ENCODE measurements at regions not wholly inside any gene's neighbourhood (a gene's known extent, or its start where the extent isn't known, plus 50 kb on each side); places are given as distances from the start of the nearest gene placed in this dataset.

DNA sequence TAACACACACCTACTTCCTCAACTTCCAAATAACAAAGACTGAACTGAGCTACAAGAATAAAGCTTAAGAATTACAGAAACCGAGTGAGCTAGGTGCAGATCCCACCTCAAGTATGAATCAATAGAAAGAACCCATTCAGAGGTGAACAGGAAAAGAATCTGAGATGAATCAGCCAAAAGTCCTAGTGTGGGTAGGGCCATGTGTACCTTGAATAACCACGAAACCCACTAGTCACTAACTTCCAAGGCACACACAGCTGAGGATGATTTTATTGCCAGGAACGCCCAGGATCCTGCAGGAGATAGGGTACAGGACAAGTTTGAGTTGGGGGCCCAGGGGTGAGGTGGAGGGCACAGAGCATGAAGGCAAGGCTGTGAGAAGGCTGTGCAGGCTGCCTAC lies 99.7 kb upstream of the REG3A start:
- 0% methylated on average over 3 of the region's 3 CpGs for WGBS (ENCODE audit: low lambda C conversion rate)
- H3K9me3 ChIP-seq (ENCODE audit: low read length), result no peaks in the 10 kb centered on the region

GRCh38 chr2:79253243-79253774 lies 93.8 kb upstream of the REG3A start:
- no TSS peak for BruUV-seq (replicated peaks)
- intact Hi-C loops (cut with micrococcal nuclease; ENCODE audit: unreplicated experiment), result no loop called here
- H4K20me1 ChIP-seq (ENCODE audit: insufficient read depth, low read length), result no peaks in the 10 kb centered on the region
- no peak for TF ChIP-seq BCL6 (CRISPR knock-in tag; IDR thresholded peaks at IDR 0.05)
- WGBS (ENCODE audit: low lambda C conversion rate), result 51% methylated on average over 2 of the region's 2 CpGs
- H2AFZ ChIP-seq (ENCODE audit: low read length), result no peak overlapping the region
- no peaks in the 10 kb centered on the region for H3K4me1 ChIP-seq (ENCODE audit: insufficient read depth, low read length)
- CTCF ChIA-PET (ENCODE audit: low intra/inter-chr PET ratio, low total read pairs), result no interaction called here
- ATAC-seq, result no peak
- H3K4me2 ChIP-seq (ENCODE audit: low read depth, low read length), result no peak overlapping the region
- no peaks in the 10 kb centered on the region for H3K79me2 ChIP-seq (ENCODE audit: insufficient read depth, low read length)
- H3K9me3 ChIP-seq (ENCODE audit: low read length), result no peaks in the 10 kb centered on the region
- no peaks in the 10 kb centered on the region for H3K27me3 ChIP-seq (ENCODE audit: control insufficient read depth in 1 of 2, insufficient read depth in 2 of 2, low read length in 2 of 2)
- H3K36me3 ChIP-seq (replicated peaks in 1 of 2; ENCODE audit: control insufficient read depth in 1 of 2, insufficient read depth in 2 of 2, low read length in 2 of 2), result no peaks in the 10 kb centered on the region
- in situ Hi-C loops (cut with HindIII; ENCODE audit: extremely low pct_ligation_motif_present, low pct_unique_long_range_greater_than_20kb), result no loop called here
- H3K4me3 ChIP-seq (replicated peaks in 1 of 3; ENCODE audit: insufficient read depth in 1 of 3, low read depth in 2 of 3, low read length in 3 of 3), result no peak overlapping the region
- no peak overlapping the region for H3K9ac ChIP-seq (ENCODE audit: insufficient read depth, low read depth, low read length)
- POLR2A ChIA-PET, result no interaction called here
- no peak overlapping the region for H3K27ac ChIP-seq (ENCODE audit: extremely low read length, insufficient read depth, low read length)
- FAIRE-seq, result no peak
- no peak for DNase-seq (ENCODE audit: low spot score)

More for the DNA sequence above, 99.7 kb upstream of the REG3A start:
- intact Hi-C loops (cut with micrococcal nuclease; ENCODE audit: unreplicated experiment), result no loop called here
- Histone ChIP-seq H3K4me1 (ENCODE audit: insufficient read depth, low read length) (no peaks in the 10 kb centered on the region), H4K20me1 (ENCODE audit: insufficient read depth, low read length) (no peaks in the 10 kb centered on the region), H3K4me3 (replicated peaks in 1 of 3; ENCODE audit: insufficient read depth in 1 of 3, low read depth in 2 of 3, low read length in 3 of 3) (no peak overlapping the region), H3K36me3 (replicated peaks in 1 of 2; ENCODE audit: control insufficient read depth in 1 of 2, insufficient read depth in 2 of 2, low read length in 2 of 2) (no peaks in the 10 kb centered on the region), H3K79me2 (ENCODE audit: insufficient read depth, low read length) (no peaks in the 10 kb centered on the region), H3K4me2 (ENCODE audit: low read depth, low read length) (no peak overlapping the region), H3K27ac (ENCODE audit: extremely low read length, insufficient read depth, low read length) (no peak overlapping the region), H3K9ac (ENCODE audit: insufficient read depth, low read depth, low read length) (no peak overlapping the region), H3K27me3 (ENCODE audit: control insufficient read depth in 1 of 2, insufficient read depth in 2 of 2, low read length in 2 of 2) (no peaks in the 10 kb centered on the region), H2AFZ (ENCODE audit: low read length) (no peak overlapping the region)
- no TSS peak for BruUV-seq (replicated peaks)
- in situ Hi-C loops (cut with HindIII; ENCODE audit: extremely low pct_ligation_motif_present, low pct_unique_long_range_greater_than_20kb), result no loop called here
- DNase-seq (ENCODE audit: low spot score) (no peak), ATAC-seq (no peak), FAIRE-seq (no peak)
- ChIA-PET CTCF (ENCODE audit: low intra/inter-chr PET ratio, low total read pairs) (no interaction called here), POLR2A (no interaction called here)
- TF ChIP-seq ELF1 (CRISPR knock-in tag; IDR thresholded peaks at IDR 0.05), result no peak
- TF ChIP-seq MXD4 (CRISPR knock-in tag; IDR thresholded peaks at IDR 0.05), result no peak
- no peak for TF ChIP-seq CEBPG (CRISPR knock-in tag; IDR thresholded peaks at IDR 0.05)
